Suprapubic skin (tissue), 4 donors: ENCODE measurements at regions not wholly inside any gene's neighbourhood (a gene's known extent, or its start where the extent isn't known, plus 50 kb on each side); places are given as distances from the start of the nearest gene placed in this dataset.

Experiments
- DNase-seq, 2 donors: peaks; one replicate each; pipeline ENCODE4 v3.0.0-alpha.2; 2019; ENCODE audit warnings: low spot score in 2 of 2
- H3K27ac ChIP-seq: fragments of 200-600 bp; sonication (generic); one replicate; pipeline ENCODE4 v1.5.1; 2019
- H3K27me3 ChIP-seq: fragments of 200-600 bp; sonication (generic); one replicate; pipeline ENCODE4 v1.5.1; 2019
- H3K36me3 ChIP-seq: fragments of 200-600 bp; sonication (generic); one replicate; pipeline ENCODE4 v1.5.1; 2019
- H3K4me1 ChIP-seq: fragments of 200-600 bp; sonication (generic); one replicate; pipeline ENCODE4 v1.5.1; 2019
- H3K4me3 ChIP-seq: fragments of 200-600 bp; sonication (generic); one replicate; pipeline ENCODE4 v1.5.1; 2019; ENCODE audit warnings: mild to moderate bottlenecking
- H3K9me3 ChIP-seq: fragments of 200-600 bp; sonication (generic); one replicate; pipeline ENCODE4 v1.5.1; 2019
- CTCF ChIP-seq, 2 donors: fragments of 200-600 bp in 1 of 2; fragments of 450-650 bp in 1 of 2; sonication (generic) in 1 of 2; IDR thresholded peaks; one replicate each; pipeline ENCODE4 v1.5.1; 2016 to 2019; ENCODE audit warnings: antibody characterized with exemption in 2 of 2, mild to moderate bottlenecking in 1 of 2, moderate library complexity in 1 of 2
- EP300 ChIP-seq: sonication (generic); formaldehyde crosslinking; IDR thresholded peaks from one replicate; pipeline ENCODE4 v1.6.1; 2017; ENCODE audit warnings: antibody characterized with exemption
- POLR2A ChIP-seq, 2 donors: fragments of 450-650 bp; IDR thresholded peaks; one replicate each; pipeline ENCODE4 v1.6.1; 2017; ENCODE audit warnings: antibody characterized with exemption in 2 of 2, mild to moderate bottlenecking in 2 of 2, moderate library complexity in 2 of 2
- POLR2AphosphoS5 ChIP-seq, 3 donors: sonication (generic); formaldehyde crosslinking; IDR thresholded peaks; one replicate each; pipeline ENCODE4 v1.6.1; 2017; ENCODE audit warnings: antibody characterized with exemption in 3 of 3
- WGBS: methylation state at CpG from one replicate; pipeline ENCODE4 v1.1.5; 2018; 5-methylcytosine and 5-hydroxymethylcytosine counted together

GRCh38 chr4:84381759-84382158, 117.3 kb downstream of the NKX6-1 start:
- no peak for DNase-seq
- Histone ChIP-seq H3K4me3 (no peak overlapping the region), H3K27ac (no peak overlapping the region), H3K4me1 (no peaks in the 10 kb centered on the region), H3K9me3 (no peaks in the 10 kb centered on the region), H3K36me3 (no peaks in the 10 kb centered on the region), H3K27me3 (peaks cover 15% of the 10 kb centered on the region)
- TF ChIP-seq CTCF (IDR thresholded peaks at IDR 0.05) = no peak
- TF ChIP-seq EP300 = no peak
- no peak for TF ChIP-seq POLR2A (IDR thresholded peaks at IDR 0.05)
- no peak for TF ChIP-seq POLR2AphosphoS5 (IDR thresholded peaks at IDR 0.05)

- no peaks in the 10 kb centered on the region for H3K36me3 ChIP-seq
- H3K27ac ChIP-seq = no peak overlapping the region
- no peak overlapping the region for H3K4me3 ChIP-seq
- 40% methylated on average over 13 of the region's 13 CpGs for WGBS
- no peak for DNase-seq
- TF ChIP-seq CTCF (IDR thresholded peaks at IDR 0.05) = no peak
- no peak for TF ChIP-seq POLR2A (IDR thresholded peaks at IDR 0.05)
- TF ChIP-seq POLR2AphosphoS5 (IDR thresholded peaks at IDR 0.05) = no peak
- TF ChIP-seq EP300 = no peak
- peaks cover 15% of the 10 kb centered on the region for H3K27me3 ChIP-seq
- no peaks in the 10 kb centered on the region for H3K4me1 ChIP-seq
- H3K9me3 ChIP-seq = no peaks in the 10 kb centered on the region
These were observed 119.0 kb downstream of the NKX6-1 start for GRCh38 chr4:84379917-84380641.

GRCh38 chr4:84378983-84379382, 120.1 kb downstream of the NKX6-1 start:
- H3K27me3 ChIP-seq = peaks cover 15% of the 10 kb centered on the region
- DNase-seq = no peak
- TF ChIP-seq CTCF (IDR thresholded peaks at IDR 0.05) (no peak), POLR2A (IDR thresholded peaks at IDR 0.05) (no peak), EP300 (no peak), POLR2AphosphoS5 (IDR thresholded peaks at IDR 0.05) (no peak)
- H3K4me3 ChIP-seq = no peak overlapping the region
- H3K36me3 ChIP-seq = no peaks in the 10 kb centered on the region
- no peak overlapping the region for H3K27ac ChIP-seq
- 10% methylated on average over 4 of the region's 4 CpGs for WGBS
- H3K9me3 ChIP-seq = no peaks in the 10 kb centered on the region
- H3K4me1 ChIP-seq = no peaks in the 10 kb centered on the region

- H3K36me3 ChIP-seq = no peaks in the 10 kb centered on the region
- H3K4me1 ChIP-seq = no peaks in the 10 kb centered on the region
- TF ChIP-seq POLR2AphosphoS5 (IDR thresholded peaks at IDR 0.05) (no peak), EP300 (no peak), POLR2A (IDR thresholded peaks at IDR 0.05) (no peak), CTCF (IDR thresholded peaks at IDR 0.05) (no peak)
- WGBS = 45% methylated on average over 5 of the region's 5 CpGs
- H3K27me3 ChIP-seq = peaks cover 15% of the 10 kb centered on the region
- no peaks in the 10 kb centered on the region for H3K9me3 ChIP-seq
- H3K4me3 ChIP-seq = no peak overlapping the region
- no peak for DNase-seq
- no peak overlapping the region for H3K27ac ChIP-seq
These were observed 120.7 kb downstream of the NKX6-1 start for GRCh38 chr4:84378356-84378755.

GRCh38 chr4:84366907-84367306, 132.2 kb downstream of the NKX6-1 start:
- H3K9me3 ChIP-seq = no peaks in the 10 kb centered on the region
- 86% methylated on average over 2 of the region's 2 CpGs for WGBS
- H3K27me3 ChIP-seq = no peaks in the 10 kb centered on the region
- H3K4me3 ChIP-seq = no peak overlapping the region
- no peaks in the 10 kb centered on the region for H3K4me1 ChIP-seq
- DNase-seq = no peak
- no peak overlapping the region for H3K27ac ChIP-seq
- H3K36me3 ChIP-seq = no peaks in the 10 kb centered on the region
- TF ChIP-seq POLR2A (IDR thresholded peaks at IDR 0.05) (no peak), POLR2AphosphoS5 (IDR thresholded peaks at IDR 0.05) (no peak), EP300 (no peak), CTCF (IDR thresholded peaks at IDR 0.05) (no peak)
